ENCODE measurements at regions not wholly inside any gene's neighbourhood (a gene's known extent, or its start where the extent isn't known, plus 50 kb on each side); places are given as distances from the start of the nearest gene placed in this dataset.

DNA sequence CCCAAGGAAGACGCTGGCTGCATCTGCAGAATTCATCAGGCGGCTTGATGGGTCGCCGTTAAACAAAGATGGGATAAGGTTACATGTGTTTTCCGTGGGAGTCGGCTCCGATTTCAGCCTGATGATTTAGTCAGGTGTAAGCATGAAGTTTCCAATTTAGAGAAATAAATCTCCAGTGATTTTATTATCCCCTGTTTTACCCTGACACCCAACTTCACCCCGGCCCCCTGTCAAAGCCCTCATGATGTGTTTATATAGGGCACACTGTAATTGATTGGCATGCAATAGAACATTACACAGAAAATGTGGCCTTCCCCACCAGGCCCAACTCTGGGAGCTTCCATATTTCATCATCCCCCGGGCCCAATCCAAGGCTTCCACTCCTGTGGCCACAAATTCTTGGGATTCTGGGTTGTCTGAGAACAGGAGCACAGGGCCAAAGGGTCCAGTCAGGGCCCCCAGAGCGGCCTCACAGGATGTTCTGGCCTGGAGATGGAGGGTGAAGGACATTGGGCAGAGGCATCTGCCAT lies 72.5 kb downstream of the FOXD2 start:
- intact Hi-C loops (cut with micrococcal nuclease), result no loop called here
- TF ChIP-seq, protein P1, sequence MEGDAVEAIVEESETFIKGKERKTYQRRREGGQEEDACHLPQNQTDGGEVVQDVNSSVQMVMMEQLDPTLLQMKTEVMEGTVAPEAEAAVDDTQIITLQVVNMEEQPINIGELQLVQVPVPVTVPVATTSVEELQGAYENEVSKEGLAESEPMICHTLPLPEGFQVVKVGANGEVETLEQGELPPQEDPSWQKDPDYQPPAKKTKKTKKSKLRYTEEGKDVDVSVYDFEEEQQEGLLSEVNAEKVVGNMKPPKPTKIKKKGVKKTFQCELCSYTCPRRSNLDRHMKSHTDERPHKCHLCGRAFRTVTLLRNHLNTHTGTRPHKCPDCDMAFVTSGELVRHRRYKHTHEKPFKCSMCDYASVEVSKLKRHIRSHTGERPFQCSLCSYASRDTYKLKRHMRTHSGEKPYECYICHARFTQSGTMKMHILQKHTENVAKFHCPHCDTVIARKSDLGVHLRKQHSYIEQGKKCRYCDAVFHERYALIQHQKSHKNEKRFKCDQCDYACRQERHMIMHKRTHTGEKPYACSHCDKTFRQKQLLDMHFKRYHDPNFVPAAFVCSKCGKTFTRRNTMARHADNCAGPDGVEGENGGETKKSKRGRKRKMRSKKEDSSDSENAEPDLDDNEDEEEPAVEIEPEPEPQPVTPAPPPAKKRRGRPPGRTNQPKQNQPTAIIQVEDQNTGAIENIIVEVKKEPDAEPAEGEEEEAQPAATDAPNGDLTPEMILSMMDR (IDR thresholded peaks at IDR 0.05), result no peak
- Mint-ChIP-seq H3K9me3 (no peaks in the 10 kb centered on the region), H3K27me3 (ENCODE audit: low read depth in 2 of 2) (peaks cover 38 to 53% of the 10 kb centered on the region in 2 donors), H3K27ac (no peak overlapping the region), H3K4me1 (peaks cover 3 to 4% of the 10 kb centered on the region in 2 donors), H3K4me3 (no peak overlapping the region), H3K36me3 (no peaks in the 10 kb centered on the region)
- H3K27me3 ChIP-seq (ENCODE audit: control insufficient read depth, insufficient read depth, low read length), result peaks cover 29% of the 10 kb centered on the region
- H3K4me1 ChIP-seq (ENCODE audit: control insufficient read depth, insufficient read depth, low read length), result peaks cover 15% of the 10 kb centered on the region
- no peaks in the 10 kb centered on the region for H3K9me3 ChIP-seq (ENCODE audit: control insufficient read depth, insufficient read depth, low read length)
- DNase-seq, result no peak
- no peaks in the 10 kb centered on the region for H3K36me3 ChIP-seq (ENCODE audit: control insufficient read depth, insufficient read depth, low read length)
- 88% methylated on average over 7 of the region's 10 CpGs for WGBS (ENCODE audit: insufficient coverage)
- no peak for ATAC-seq
- H3K27ac ChIP-seq (ENCODE audit: low read length), result no peak overlapping the region
- H3K4me3 ChIP-seq (ENCODE audit: low read length), result no peak overlapping the region

DNA sequence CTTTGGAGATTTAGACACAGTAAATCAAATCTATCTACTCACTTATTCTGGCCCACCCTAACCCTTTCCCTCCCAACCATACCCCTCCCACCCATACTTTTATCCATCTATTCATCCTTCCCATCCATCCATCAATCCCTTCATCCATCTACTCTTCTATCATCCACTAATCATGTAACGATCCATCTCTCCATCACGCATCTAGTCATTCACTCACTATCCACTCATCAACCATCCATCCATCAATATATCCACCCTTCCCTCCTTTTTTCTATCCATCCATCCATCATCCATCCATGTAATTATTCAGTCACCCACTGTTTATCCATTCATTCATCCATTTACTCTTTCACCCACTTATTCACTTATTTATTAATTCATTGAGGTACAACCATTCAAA lies 74.0 kb downstream of the FOXD2 start:
- no peak for ATAC-seq
- Mint-ChIP-seq H3K9me3 (no peaks in the 10 kb centered on the region), H3K27me3 (ENCODE audit: low read depth in 2 of 2) (peaks cover 27 to 39% of the 10 kb centered on the region in 2 donors), H3K4me3 (no peak overlapping the region), H3K27ac (no peak overlapping the region), H3K4me1 (peaks cover 3 to 4% of the 10 kb centered on the region in 2 donors), H3K36me3 (no peaks in the 10 kb centered on the region)
- Histone ChIP-seq H3K27ac (ENCODE audit: low read length) (no peak overlapping the region), H3K4me3 (ENCODE audit: low read length) (no peak overlapping the region), H3K36me3 (ENCODE audit: control insufficient read depth, insufficient read depth, low read length) (no peaks in the 10 kb centered on the region), H3K4me1 (ENCODE audit: control insufficient read depth, insufficient read depth, low read length) (peaks cover 15% of the 10 kb centered on the region), H3K9me3 (ENCODE audit: control insufficient read depth, insufficient read depth, low read length) (no peaks in the 10 kb centered on the region), H3K27me3 (ENCODE audit: control insufficient read depth, insufficient read depth, low read length) (peaks cover 24% of the 10 kb centered on the region)
- WGBS (ENCODE audit: insufficient coverage), result 95% methylated on average over 2 of the region's 2 CpGs
- no peak for DNase-seq
- intact Hi-C loops (cut with micrococcal nuclease), result no loop called here
- TF ChIP-seq, protein P1 (IDR thresholded peaks at IDR 0.05), result no peak

DNA sequence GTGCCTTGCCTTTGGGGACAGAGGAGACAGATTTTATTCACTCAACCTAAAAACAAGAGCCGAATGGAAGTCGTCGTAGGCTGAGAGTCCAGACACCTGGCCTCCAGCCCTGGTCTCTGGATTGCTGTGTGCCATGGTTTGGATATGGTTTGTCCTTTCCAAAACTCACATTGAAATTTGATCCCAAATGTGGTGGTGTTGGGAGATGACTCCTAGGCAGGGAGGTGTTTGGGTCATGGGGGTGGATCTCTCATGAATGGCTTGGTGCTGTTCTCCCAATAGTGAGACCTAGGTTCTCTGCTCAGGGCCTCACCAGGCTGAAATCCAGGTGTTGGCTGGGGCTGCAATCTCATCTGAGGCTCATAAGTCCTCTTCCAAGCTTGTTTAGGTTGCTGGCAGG lies 75.5 kb downstream of the FOXD2 start:
- Histone ChIP-seq H3K27ac (ENCODE audit: low read length) (no peak overlapping the region), H3K36me3 (ENCODE audit: control insufficient read depth, insufficient read depth, low read length) (no peaks in the 10 kb centered on the region), H3K27me3 (ENCODE audit: control insufficient read depth, insufficient read depth, low read length) (peaks cover 12% of the 10 kb centered on the region), H3K4me1 (ENCODE audit: control insufficient read depth, insufficient read depth, low read length) (peaks cover 8% of the 10 kb centered on the region), H3K9me3 (ENCODE audit: control insufficient read depth, insufficient read depth, low read length) (no peaks in the 10 kb centered on the region), H3K4me3 (ENCODE audit: low read length) (no peak overlapping the region)
- Mint-ChIP-seq H3K36me3 (no peaks in the 10 kb centered on the region), H3K9me3 (no peaks in the 10 kb centered on the region), H3K27ac (no peak overlapping the region), H3K27me3 (ENCODE audit: low read depth in 2 of 2) (peaks cover 24 to 38% of the 10 kb centered on the region in 2 donors), H3K4me3 (no peak overlapping the region), H3K4me1 (peaks cover 3 to 4% of the 10 kb centered on the region in 2 donors)
- DNase-seq, result no peak
- no peak for ATAC-seq
- WGBS (ENCODE audit: insufficient coverage), result 92% methylated on average over 3 of the region's 3 CpGs
- TF ChIP-seq, protein P1 (IDR thresholded peaks at IDR 0.05), result no peak
- intact Hi-C loops (cut with micrococcal nuclease), result no loop called here

DNA sequence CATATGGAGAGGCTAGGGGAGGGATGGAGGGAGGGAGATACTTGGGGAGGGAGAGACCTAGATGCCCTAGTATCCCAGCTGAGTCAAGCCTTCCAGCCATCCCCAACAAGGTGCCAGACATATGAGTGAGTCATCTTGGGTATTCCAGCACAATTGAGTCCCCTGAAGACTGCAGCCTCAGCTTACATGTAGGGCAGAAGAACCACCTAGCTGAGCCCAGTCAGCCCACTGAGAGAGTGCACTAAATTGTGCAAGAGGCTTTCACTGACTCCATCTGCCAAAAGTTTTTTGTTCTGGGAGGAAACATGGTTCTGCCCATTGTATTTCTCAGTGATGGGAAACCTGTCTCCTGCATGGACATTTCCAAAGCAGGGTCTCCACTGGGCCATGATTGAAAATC lies 76.4 kb downstream of the FOXD2 start:
- no peaks in the 10 kb centered on the region for H3K36me3 ChIP-seq (ENCODE audit: control insufficient read depth, insufficient read depth, low read length)
- no peaks in the 10 kb centered on the region for H3K4me1 Mint-ChIP-seq
- peaks cover 7% of the 10 kb centered on the region for H3K27me3 ChIP-seq (ENCODE audit: control insufficient read depth, insufficient read depth, low read length)
- no peak overlapping the region for H3K27ac Mint-ChIP-seq
- no peak overlapping the region for H3K4me3 ChIP-seq (ENCODE audit: low read length)
- H3K27ac ChIP-seq (ENCODE audit: low read length), result no peak overlapping the region
- no peak overlapping the region for H3K4me3 Mint-ChIP-seq
- no peaks in the 10 kb centered on the region for H3K36me3 Mint-ChIP-seq
- peaks cover 24 to 38% of the 10 kb centered on the region in 2 donors for H3K27me3 Mint-ChIP-seq (ENCODE audit: low read depth in 2 of 2)
- no peak for DNase-seq
- no peaks in the 10 kb centered on the region for H3K9me3 ChIP-seq (ENCODE audit: control insufficient read depth, insufficient read depth, low read length)
- TF ChIP-seq, protein P1 (IDR thresholded peaks at IDR 0.05), result no peak
- no peak for ATAC-seq
- no peaks in the 10 kb centered on the region for H3K9me3 Mint-ChIP-seq
- intact Hi-C loops (cut with micrococcal nuclease), result no loop called here
- peaks cover under 1% of the 10 kb centered on the region for H3K4me1 ChIP-seq (ENCODE audit: control insufficient read depth, insufficient read depth, low read length)
